K562 (cell line): ENCODE measurements at regions not wholly inside any gene's neighbourhood (a gene's known extent, or its start where the extent isn't known, plus 50 kb on each side); places are given as distances from the start of the nearest gene placed in this dataset.

Experiments used
- NR4A1 ChIP-seq, 2 experiments: fragments of 250-450 bp in 1 of 2; fragments of 450-650 bp in 1 of 2; sonication (Bioruptor Pico) in 1 of 2; IDR thresholded peaks; 2 replicates each; pipeline versions ENCODE4 v1.4.0 to v1.6.1; 2016 to 2020; ENCODE audit warnings: mild to moderate bottlenecking in 2 of 2, missing compliant biosample characterization in 1 of 2, missing genetic modification characterization in 1 of 2, moderate library complexity in 1 of 2
- POLR2AphosphoS5 ChIP-seq: IDR thresholded peaks from 2 replicates; pipeline ENCODE4 v1.6.1; 2011; ENCODE audit warnings: mild to moderate bottlenecking, low read depth, low read length, moderate library complexity; ENCODE audit not compliant: control insufficient read depth, insufficient read depth
- SIN3A ChIP-seq, 2 experiments: fragments of 150-350 bp in 1 of 2; IDR thresholded peaks; 2 replicates each; pipeline ENCODE4 v1.6.1; 2011 to 2016; ENCODE audit warnings: borderline replicate concordance in 2 of 2, low read depth in 2 of 2, low read length in 2 of 2, mild to moderate bottlenecking in 2 of 2, moderate library complexity in 2 of 2; ENCODE audit not compliant: control insufficient read depth in 1 of 2
- TAL1 ChIP-seq: fragments of 450-650 bp; IDR thresholded peaks from 2 replicates; pipeline ENCODE4 v1.6.1; 2016; ENCODE audit warnings: mild to moderate bottlenecking
- TCF7 ChIP-seq: sonication (generic); IDR thresholded peaks from 2 replicates; pipeline ENCODE4 v1.6.1; 2016; ENCODE audit warnings: antibody characterized with exemption, borderline replicate concordance
- ZKSCAN1 ChIP-seq: fragments of 150-350 bp; IDR thresholded peaks from 2 replicates; pipeline ENCODE4 v1.6.1; 2016; ENCODE audit warnings: low read depth, low read length
- TF ChIP-seq, protein P1 (sequence below): IDR thresholded peaks from 3 replicates; pipeline ENCODE4 v1.6.1; 2011; ENCODE audit warnings: borderline replicate concordance, mild to moderate bottlenecking; ENCODE audit not compliant: insufficient read length, insufficient read depth
- TF ChIP-seq, protein P2 (sequence below): sonication (generic); formaldehyde crosslinking; IDR thresholded peaks from 2 replicates; pipeline ENCODE4 v1.8.0; 2023; ENCODE audit warnings: mild to moderate bottlenecking, missing genetic modification reagents
- TF ChIP-seq, protein P3 (sequence below): fragments of 250-450 bp; sonication (Bioruptor Pico); IDR thresholded peaks from 2 replicates; pipeline ENCODE4 v1.5.0; 2020; ENCODE audit warnings: mild to moderate bottlenecking, borderline replicate concordance
- TF ChIP-seq, protein P4 (sequence below), 2 experiments: fragments of 450-650 bp; formaldehyde crosslinking in 1 of 2; IDR thresholded peaks; 2 replicates each; pipeline versions ENCODE4 v1.4.0 to v1.6.1; 2014 to 2020; ENCODE audit warnings: mild to moderate bottlenecking in 2 of 2, borderline replicate concordance in 1 of 2, low read depth in 1 of 2

DNA sequence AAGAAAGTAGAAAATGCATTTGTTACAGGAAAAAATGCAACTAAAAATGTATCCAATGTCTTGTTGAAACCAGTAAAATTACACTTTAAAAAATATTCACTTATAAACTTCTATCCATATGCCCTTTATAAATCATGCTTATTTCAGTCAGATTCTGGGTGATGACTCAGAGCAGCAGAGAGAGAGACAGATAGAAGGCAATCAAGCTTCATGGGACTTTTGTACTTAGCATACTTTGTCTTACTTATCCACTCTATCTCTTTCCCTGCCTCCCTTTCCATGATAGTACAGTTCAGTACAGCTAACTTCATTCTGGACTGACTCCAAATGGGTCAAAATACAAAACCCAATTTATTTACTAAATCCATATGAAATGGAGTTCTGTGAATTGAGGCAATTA, 1438.2 kb downstream of the ZPLD1 start:
- TF ChIP-seq, protein P1, sequence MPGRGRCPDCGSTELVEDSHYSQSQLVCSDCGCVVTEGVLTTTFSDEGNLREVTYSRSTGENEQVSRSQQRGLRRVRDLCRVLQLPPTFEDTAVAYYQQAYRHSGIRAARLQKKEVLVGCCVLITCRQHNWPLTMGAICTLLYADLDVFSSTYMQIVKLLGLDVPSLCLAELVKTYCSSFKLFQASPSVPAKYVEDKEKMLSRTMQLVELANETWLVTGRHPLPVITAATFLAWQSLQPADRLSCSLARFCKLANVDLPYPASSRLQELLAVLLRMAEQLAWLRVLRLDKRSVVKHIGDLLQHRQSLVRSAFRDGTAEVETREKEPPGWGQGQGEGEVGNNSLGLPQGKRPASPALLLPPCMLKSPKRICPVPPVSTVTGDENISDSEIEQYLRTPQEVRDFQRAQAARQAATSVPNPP, result no peak
- TF ChIP-seq TCF7 (no peak), NR4A1 (CRISPR knock-in tag; IDR thresholded peaks at IDR 0.05) (no peak), NR4A1 (tag; IDR thresholded peaks at IDR 0.05) (no peak), TAL1 (no peak), SIN3A (IDR thresholded peaks at IDR 0.05; ENCODE audit: borderline replicate concordance in 2 of 2, control insufficient read depth in 1 of 2, low read depth in 2 of 2, low read length in 2 of 2) (no peak), ZKSCAN1 (no peak), POLR2AphosphoS5 (no peak)
- TF ChIP-seq, protein P2, sequence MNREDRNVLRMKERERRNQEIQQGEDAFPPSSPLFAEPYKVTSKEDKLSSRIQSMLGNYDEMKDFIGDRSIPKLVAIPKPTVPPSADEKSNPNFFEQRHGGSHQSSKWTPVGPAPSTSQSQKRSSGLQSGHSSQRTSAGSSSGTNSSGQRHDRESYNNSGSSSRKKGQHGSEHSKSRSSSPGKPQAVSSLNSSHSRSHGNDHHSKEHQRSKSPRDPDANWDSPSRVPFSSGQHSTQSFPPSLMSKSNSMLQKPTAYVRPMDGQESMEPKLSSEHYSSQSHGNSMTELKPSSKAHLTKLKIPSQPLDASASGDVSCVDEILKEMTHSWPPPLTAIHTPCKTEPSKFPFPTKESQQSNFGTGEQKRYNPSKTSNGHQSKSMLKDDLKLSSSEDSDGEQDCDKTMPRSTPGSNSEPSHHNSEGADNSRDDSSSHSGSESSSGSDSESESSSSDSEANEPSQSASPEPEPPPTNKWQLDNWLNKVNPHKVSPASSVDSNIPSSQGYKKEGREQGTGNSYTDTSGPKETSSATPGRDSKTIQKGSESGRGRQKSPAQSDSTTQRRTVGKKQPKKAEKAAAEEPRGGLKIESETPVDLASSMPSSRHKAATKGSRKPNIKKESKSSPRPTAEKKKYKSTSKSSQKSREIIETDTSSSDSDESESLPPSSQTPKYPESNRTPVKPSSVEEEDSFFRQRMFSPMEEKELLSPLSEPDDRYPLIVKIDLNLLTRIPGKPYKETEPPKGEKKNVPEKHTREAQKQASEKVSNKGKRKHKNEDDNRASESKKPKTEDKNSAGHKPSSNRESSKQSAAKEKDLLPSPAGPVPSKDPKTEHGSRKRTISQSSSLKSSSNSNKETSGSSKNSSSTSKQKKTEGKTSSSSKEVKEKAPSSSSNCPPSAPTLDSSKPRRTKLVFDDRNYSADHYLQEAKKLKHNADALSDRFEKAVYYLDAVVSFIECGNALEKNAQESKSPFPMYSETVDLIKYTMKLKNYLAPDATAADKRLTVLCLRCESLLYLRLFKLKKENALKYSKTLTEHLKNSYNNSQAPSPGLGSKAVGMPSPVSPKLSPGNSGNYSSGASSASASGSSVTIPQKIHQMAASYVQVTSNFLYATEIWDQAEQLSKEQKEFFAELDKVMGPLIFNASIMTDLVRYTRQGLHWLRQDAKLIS (CRISPR knock-in tag), result no peak
- TF ChIP-seq, protein P3, sequence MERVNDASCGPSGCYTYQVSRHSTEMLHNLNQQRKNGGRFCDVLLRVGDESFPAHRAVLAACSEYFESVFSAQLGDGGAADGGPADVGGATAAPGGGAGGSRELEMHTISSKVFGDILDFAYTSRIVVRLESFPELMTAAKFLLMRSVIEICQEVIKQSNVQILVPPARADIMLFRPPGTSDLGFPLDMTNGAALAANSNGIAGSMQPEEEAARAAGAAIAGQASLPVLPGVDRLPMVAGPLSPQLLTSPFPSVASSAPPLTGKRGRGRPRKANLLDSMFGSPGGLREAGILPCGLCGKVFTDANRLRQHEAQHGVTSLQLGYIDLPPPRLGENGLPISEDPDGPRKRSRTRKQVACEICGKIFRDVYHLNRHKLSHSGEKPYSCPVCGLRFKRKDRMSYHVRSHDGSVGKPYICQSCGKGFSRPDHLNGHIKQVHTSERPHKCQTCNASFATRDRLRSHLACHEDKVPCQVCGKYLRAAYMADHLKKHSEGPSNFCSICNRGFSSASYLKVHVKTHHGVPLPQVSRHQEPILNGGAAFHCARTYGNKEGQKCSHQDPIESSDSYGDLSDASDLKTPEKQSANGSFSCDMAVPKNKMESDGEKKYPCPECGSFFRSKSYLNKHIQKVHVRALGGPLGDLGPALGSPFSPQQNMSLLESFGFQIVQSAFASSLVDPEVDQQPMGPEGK (CRISPR knock-in tag), result no peak
- TF ChIP-seq, protein P4, sequence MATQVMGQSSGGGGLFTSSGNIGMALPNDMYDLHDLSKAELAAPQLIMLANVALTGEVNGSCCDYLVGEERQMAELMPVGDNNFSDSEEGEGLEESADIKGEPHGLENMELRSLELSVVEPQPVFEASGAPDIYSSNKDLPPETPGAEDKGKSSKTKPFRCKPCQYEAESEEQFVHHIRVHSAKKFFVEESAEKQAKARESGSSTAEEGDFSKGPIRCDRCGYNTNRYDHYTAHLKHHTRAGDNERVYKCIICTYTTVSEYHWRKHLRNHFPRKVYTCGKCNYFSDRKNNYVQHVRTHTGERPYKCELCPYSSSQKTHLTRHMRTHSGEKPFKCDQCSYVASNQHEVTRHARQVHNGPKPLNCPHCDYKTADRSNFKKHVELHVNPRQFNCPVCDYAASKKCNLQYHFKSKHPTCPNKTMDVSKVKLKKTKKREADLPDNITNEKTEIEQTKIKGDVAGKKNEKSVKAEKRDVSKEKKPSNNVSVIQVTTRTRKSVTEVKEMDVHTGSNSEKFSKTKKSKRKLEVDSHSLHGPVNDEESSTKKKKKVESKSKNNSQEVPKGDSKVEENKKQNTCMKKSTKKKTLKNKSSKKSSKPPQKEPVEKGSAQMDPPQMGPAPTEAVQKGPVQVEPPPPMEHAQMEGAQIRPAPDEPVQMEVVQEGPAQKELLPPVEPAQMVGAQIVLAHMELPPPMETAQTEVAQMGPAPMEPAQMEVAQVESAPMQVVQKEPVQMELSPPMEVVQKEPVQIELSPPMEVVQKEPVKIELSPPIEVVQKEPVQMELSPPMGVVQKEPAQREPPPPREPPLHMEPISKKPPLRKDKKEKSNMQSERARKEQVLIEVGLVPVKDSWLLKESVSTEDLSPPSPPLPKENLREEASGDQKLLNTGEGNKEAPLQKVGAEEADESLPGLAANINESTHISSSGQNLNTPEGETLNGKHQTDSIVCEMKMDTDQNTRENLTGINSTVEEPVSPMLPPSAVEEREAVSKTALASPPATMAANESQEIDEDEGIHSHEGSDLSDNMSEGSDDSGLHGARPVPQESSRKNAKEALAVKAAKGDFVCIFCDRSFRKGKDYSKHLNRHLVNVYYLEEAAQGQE (IDR thresholded peaks at IDR 0.05; ENCODE audit: borderline replicate concordance), result no peak
- TF ChIP-seq, protein P4 (CRISPR knock-in tag; IDR thresholded peaks at IDR 0.05; ENCODE audit: low read depth), result no peak
